ENCODE measurements at regions not wholly inside any gene's neighbourhood (a gene's known extent, or its start where the extent isn't known, plus 50 kb on each side); places are given as distances from the start of the nearest gene placed in this dataset.

DNA sequence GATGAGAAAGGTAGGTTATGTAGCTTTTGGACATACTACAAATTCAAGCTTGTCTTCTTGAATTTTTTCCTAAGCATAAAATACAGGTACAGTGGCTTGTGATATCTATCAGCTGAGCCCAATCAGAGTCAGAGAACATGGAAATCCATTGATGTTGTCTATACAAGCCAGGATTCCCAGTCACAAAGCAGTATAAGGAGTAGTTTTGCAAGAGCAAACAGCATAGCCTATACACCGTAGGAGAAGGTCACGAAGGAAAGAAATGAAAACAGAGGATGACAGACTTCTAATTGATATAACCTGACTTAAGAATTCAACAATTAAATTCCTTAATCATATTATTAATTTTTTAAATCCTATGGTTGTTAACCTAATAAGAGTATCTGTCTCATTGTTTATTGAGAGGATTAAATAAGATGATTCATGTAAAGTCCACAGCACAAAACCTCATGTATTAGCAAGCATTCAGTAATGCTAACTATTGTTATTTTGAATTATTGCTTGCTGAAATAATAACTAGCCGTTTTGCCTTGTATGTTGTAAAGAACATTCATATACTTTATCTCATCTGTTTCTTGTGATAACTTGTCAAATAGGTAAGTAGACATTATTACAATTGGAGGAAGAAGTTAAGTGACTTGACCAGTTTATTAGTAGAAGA, 276.6 kb upstream of the ZPLD1 start:
- no peak overlapping the region for H3K4me3 ChIP-seq
- in situ Hi-C loops (cut with MboI; ENCODE audit: low sequenced_read_pairs in 4 of 4): no loop called here
- DNase-seq (no peak), ATAC-seq (no peak)
- H3K4me1 ChIP-seq: no peaks in the 10 kb centered on the region
- H3K27me3 ChIP-seq: no peaks in the 10 kb centered on the region
- H3K9me3 ChIP-seq: no peaks in the 10 kb centered on the region
- intact Hi-C loops (cut with DNase I; ENCODE audit: low total_unique reads): no loop called here
- H3K36me3 ChIP-seq: no peaks in the 10 kb centered on the region
- H3K27ac ChIP-seq: no peak overlapping the region
- TF ChIP-seq, protein P1, sequence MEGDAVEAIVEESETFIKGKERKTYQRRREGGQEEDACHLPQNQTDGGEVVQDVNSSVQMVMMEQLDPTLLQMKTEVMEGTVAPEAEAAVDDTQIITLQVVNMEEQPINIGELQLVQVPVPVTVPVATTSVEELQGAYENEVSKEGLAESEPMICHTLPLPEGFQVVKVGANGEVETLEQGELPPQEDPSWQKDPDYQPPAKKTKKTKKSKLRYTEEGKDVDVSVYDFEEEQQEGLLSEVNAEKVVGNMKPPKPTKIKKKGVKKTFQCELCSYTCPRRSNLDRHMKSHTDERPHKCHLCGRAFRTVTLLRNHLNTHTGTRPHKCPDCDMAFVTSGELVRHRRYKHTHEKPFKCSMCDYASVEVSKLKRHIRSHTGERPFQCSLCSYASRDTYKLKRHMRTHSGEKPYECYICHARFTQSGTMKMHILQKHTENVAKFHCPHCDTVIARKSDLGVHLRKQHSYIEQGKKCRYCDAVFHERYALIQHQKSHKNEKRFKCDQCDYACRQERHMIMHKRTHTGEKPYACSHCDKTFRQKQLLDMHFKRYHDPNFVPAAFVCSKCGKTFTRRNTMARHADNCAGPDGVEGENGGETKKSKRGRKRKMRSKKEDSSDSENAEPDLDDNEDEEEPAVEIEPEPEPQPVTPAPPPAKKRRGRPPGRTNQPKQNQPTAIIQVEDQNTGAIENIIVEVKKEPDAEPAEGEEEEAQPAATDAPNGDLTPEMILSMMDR (IDR thresholded peaks at IDR 0.05 in 4 of 5, conservative IDR thresholded peaks at IDR 0.05 in 1 of 5): no peak
- no peak for TF ChIP-seq POLR2A (IDR thresholded peaks at IDR 0.05)

DNA sequence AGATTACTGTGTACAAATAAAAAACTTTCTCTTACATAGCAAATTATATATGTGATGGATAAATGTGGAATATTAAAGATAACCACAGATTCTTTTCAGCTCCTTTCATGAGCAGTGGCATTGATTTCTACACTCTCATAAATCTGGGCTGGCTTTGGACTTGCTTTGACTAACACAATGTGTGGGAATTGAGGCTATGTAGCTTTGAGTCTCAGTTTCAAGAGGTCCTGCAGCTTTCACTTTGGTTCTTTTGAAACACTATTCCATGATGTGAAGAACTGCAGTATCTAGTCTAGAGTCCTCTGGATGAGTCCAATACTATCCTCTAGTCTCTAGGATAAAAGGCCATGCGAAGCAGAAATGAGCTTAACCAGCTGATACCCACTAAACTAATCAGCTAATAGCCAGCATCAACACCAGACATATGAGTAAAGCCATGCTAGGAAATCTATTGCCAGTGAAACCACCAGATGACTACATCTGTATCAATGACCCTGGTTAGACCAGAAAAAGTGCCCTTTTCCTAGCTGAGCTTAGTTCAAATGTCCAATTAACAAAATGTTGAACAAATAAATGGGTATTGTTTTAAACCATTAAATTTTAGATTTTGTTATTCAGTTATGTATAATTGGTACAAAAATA, 274.9 kb upstream of the ZPLD1 start:
- H3K27me3 ChIP-seq: no peaks in the 10 kb centered on the region
- in situ Hi-C loops (cut with MboI; ENCODE audit: low sequenced_read_pairs in 4 of 4): no loop called here
- no peak overlapping the region for H3K27ac ChIP-seq
- no peak for TF ChIP-seq POLR2A (IDR thresholded peaks at IDR 0.05)
- TF ChIP-seq, protein P1 (IDR thresholded peaks at IDR 0.05 in 4 of 5, conservative IDR thresholded peaks at IDR 0.05 in 1 of 5): no peak
- H3K36me3 ChIP-seq: no peaks in the 10 kb centered on the region
- H3K4me3 ChIP-seq: no peak overlapping the region
- DNase-seq (no peak), ATAC-seq (no peak)
- intact Hi-C loops (cut with DNase I; ENCODE audit: low total_unique reads): no loop called here
- peaks cover 0 to 4% of the 10 kb centered on the region in 2 donors for H3K4me1 ChIP-seq
- no peaks in the 10 kb centered on the region for H3K9me3 ChIP-seq

DNA sequence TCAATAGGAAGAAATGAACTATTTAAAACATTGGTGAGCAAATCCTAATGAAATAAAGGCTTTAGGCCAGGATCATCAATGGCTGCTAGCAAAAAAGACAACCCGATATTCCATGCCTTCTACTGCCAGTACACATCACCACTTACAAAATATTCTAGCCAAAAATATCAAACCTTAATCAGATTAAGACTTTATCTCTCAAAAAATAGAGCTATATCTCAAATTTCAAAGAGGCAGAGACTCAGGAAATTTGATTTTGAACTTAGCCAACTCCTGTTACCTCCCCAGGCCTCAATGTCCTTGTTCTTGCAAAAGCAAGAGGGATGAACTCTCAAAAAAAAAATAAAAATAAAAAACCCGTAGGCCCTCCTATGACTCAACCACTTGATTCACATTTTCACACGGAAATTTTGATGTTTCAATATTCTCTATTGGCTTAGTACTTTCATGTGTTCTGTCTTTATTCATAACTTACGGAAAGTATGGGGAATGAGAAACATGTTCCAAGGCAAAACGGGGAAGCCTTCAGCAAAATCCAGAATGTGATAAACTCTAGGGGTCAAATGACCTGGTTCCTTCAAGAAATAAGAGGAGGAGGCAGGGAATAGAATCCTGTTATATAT, 273.3 kb upstream of the ZPLD1 start:
- Histone ChIP-seq H3K4me3 (no peak overlapping the region), H3K27me3 (no peaks in the 10 kb centered on the region), H3K36me3 (no peaks in the 10 kb centered on the region), H3K4me1 (peaks cover 0 to 4% of the 10 kb centered on the region in 2 donors), H3K27ac (no peak overlapping the region), H3K9me3 (no peaks in the 10 kb centered on the region)
- DNase-seq (no peak), ATAC-seq (no peak)
- no peak for TF ChIP-seq POLR2A (IDR thresholded peaks at IDR 0.05)
- TF ChIP-seq, protein P1 (IDR thresholded peaks at IDR 0.05 in 4 of 5, conservative IDR thresholded peaks at IDR 0.05 in 1 of 5): no peak
- intact Hi-C loops (cut with DNase I; ENCODE audit: low total_unique reads): no loop called here
- in situ Hi-C loops (cut with MboI; ENCODE audit: low sequenced_read_pairs in 4 of 4): no loop called here

DNA sequence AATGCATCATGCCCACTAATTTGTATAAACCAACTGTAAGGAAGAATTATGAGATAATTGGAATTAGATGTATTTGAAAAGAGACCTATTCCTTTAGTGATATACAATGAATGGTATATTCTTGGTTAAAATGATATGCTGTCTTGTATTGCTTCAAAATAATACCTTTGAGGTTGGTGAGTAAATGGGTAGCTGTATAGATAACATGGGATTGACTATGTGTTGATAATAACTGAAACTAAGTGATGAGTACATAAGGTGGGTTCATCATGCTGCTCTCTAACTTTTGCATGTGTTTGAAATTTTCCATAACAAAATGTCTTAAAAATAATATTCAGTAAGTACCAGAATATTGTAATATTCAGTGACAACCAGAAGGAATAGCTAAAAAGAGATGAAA, 272.6 kb upstream of the ZPLD1 start:
- Histone ChIP-seq H3K9me3 (no peaks in the 10 kb centered on the region), H3K4me3 (no peak overlapping the region), H3K27me3 (no peaks in the 10 kb centered on the region), H3K4me1 (peaks cover 0 to 4% of the 10 kb centered on the region in 2 donors), H3K36me3 (no peaks in the 10 kb centered on the region), H3K27ac (no peak overlapping the region)
- TF ChIP-seq, protein P1 (IDR thresholded peaks at IDR 0.05 in 4 of 5, conservative IDR thresholded peaks at IDR 0.05 in 1 of 5): no peak
- no peak for TF ChIP-seq POLR2A (IDR thresholded peaks at IDR 0.05)
- DNase-seq (no peak), ATAC-seq (no peak)
- intact Hi-C loops (cut with DNase I; ENCODE audit: low total_unique reads) (no loop called here), in situ Hi-C loops (cut with MboI; ENCODE audit: low sequenced_read_pairs in 4 of 4) (no loop called here)

All from gastrocnemius medialis (tissue), 4 donors.